ENCODE measurements at regions not wholly inside any gene's neighbourhood (a gene's known extent, or its start where the extent isn't known, plus 50 kb on each side); places are given as distances from the start of the nearest gene placed in this dataset.

DNA sequence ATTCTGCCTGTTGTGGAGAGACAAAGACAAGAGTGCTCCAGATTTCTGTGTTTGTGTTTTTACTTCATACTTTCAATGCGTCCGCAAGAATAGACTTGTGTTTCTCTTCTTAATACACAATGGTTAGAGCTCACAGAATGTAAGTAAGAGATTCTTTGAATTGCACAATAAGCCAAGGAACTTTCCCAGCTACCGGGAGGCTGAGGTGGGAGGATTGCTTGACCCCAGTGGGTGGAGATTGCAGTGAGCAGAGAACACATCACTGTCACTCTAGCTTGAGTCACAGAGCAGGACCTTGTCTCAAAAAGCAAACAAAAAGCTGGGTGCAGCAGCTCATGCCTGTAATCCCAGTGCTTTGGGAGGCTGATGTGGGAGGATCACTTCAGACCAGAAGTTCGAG is 250.7 kb upstream of the MYO3A start:
- H3K4me2 ChIP-seq: no peak overlapping the region
- H3K9me2 ChIP-seq (replicated peaks; ENCODE audit: insufficient read depth): no peaks in the 10 kb centered on the region
- H3K79me2 ChIP-seq: no peaks in the 10 kb centered on the region
- TF ChIP-seq EZH2phosphoT487 (IDR thresholded peaks at IDR 0.05; ENCODE audit: low read depth, severe bottlenecking, unreplicated experiment) (no peak), EZH2 (IDR thresholded peaks at IDR 0.05; ENCODE audit: borderline replicate concordance) (no peak)
- TF ChIP-seq, protein P1, sequence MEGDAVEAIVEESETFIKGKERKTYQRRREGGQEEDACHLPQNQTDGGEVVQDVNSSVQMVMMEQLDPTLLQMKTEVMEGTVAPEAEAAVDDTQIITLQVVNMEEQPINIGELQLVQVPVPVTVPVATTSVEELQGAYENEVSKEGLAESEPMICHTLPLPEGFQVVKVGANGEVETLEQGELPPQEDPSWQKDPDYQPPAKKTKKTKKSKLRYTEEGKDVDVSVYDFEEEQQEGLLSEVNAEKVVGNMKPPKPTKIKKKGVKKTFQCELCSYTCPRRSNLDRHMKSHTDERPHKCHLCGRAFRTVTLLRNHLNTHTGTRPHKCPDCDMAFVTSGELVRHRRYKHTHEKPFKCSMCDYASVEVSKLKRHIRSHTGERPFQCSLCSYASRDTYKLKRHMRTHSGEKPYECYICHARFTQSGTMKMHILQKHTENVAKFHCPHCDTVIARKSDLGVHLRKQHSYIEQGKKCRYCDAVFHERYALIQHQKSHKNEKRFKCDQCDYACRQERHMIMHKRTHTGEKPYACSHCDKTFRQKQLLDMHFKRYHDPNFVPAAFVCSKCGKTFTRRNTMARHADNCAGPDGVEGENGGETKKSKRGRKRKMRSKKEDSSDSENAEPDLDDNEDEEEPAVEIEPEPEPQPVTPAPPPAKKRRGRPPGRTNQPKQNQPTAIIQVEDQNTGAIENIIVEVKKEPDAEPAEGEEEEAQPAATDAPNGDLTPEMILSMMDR (IDR thresholded peaks at IDR 0.05; ENCODE audit: poor library complexity): no peak
- H4K20me1 ChIP-seq (ENCODE audit: insufficient read depth, poor library complexity, severe bottlenecking): no peaks in the 10 kb centered on the region
- no peaks in the 10 kb centered on the region for H3K36me3 ChIP-seq (replicated peaks; ENCODE audit: insufficient read depth, low read depth)
- no peaks in the 10 kb centered on the region for H3K27me3 ChIP-seq
- DNase-seq (ENCODE audit: low spot score): no peak
- WGBS (ENCODE audit: low lambda C conversion rate, missing lambda C conversion rate): 83% methylated on average over 4 of the region's 4 CpGs
- H3K27ac ChIP-seq: no peak overlapping the region
- H3K9me3 ChIP-seq (ENCODE audit: low read depth): no peaks in the 10 kb centered on the region
- H2AFZ ChIP-seq: no peak overlapping the region
- no peaks in the 10 kb centered on the region for H3K4me1 ChIP-seq (ENCODE audit: insufficient read depth)
- H3K4me3 ChIP-seq: no peak overlapping the region

- no peak for DNase-seq (ENCODE audit: low spot score)
- Histone ChIP-seq H3K27me3 (no peaks in the 10 kb centered on the region), H2AFZ (no peak overlapping the region), H4K20me1 (ENCODE audit: insufficient read depth, poor library complexity, severe bottlenecking) (no peaks in the 10 kb centered on the region), H3K4me1 (ENCODE audit: insufficient read depth) (no peaks in the 10 kb centered on the region), H3K9me2 (replicated peaks; ENCODE audit: insufficient read depth) (no peaks in the 10 kb centered on the region), H3K79me2 (no peaks in the 10 kb centered on the region), H3K4me3 (no peak overlapping the region), H3K36me3 (replicated peaks; ENCODE audit: insufficient read depth, low read depth) (no peaks in the 10 kb centered on the region), H3K4me2 (no peak overlapping the region), H3K9me3 (ENCODE audit: low read depth) (no peaks in the 10 kb centered on the region), H3K27ac (no peak overlapping the region)
- 43% methylated on average over 1 of the region's 1 CpG for WGBS (ENCODE audit: low lambda C conversion rate, missing lambda C conversion rate)
- TF ChIP-seq, protein P1 (IDR thresholded peaks at IDR 0.05; ENCODE audit: poor library complexity): no peak
- no peak for TF ChIP-seq EZH2 (IDR thresholded peaks at IDR 0.05; ENCODE audit: borderline replicate concordance)
- no peak for TF ChIP-seq EZH2phosphoT487 (IDR thresholded peaks at IDR 0.05; ENCODE audit: low read depth, severe bottlenecking, unreplicated experiment)
Measured at GRCh38 chr10:25687521-25687920, 246.5 kb upstream of the MYO3A start.

DNA sequence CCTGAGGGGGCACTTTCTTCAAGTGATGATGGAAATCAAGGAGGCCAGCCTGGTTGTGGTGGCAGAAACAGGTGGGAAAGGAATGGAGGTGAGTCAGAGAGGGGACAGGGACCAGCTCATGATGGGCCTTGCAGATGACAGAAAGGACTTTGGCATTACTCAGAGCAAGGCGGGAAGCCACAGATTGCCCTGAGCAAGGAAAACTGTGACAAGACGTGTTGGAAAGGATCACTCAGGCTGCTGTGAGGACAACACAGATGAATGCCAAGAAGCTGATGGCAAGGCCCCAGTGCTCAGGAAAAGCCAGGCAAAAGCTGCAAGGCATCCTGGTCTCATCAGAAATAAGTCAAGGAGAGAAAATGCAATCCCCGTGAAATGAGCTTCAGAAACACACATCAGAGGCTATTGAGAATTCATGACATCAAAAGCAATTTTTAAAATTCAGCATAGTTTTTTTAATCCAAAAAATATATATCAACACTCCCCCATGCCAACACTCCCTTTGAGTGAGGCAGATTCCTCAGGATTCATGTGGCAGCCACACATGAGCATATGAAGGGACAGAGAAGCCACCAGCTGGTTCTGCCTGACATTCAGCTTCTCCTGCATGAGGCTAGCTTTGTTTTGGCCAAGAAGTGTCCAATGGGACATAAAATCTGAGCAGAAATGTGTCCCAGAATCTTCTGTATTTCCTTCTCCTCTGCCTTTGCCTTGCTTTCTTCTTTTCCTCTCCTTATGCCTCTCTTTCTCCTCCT is 244.5 kb upstream of the MYO3A start:
- no peaks in the 10 kb centered on the region for H3K9me2 ChIP-seq (replicated peaks; ENCODE audit: insufficient read depth)
- no peaks in the 10 kb centered on the region for H3K79me2 ChIP-seq
- H3K4me3 ChIP-seq: no peak overlapping the region
- DNase-seq (ENCODE audit: low spot score): no peak
- H3K27ac ChIP-seq: no peak overlapping the region
- H3K4me2 ChIP-seq: no peak overlapping the region
- H3K36me3 ChIP-seq (replicated peaks; ENCODE audit: insufficient read depth, low read depth): no peaks in the 10 kb centered on the region
- H4K20me1 ChIP-seq (ENCODE audit: insufficient read depth, poor library complexity, severe bottlenecking): no peaks in the 10 kb centered on the region
- H3K27me3 ChIP-seq: no peaks in the 10 kb centered on the region
- WGBS (ENCODE audit: low lambda C conversion rate, missing lambda C conversion rate): 89% methylated on average over 3 of the region's 3 CpGs
- H3K9me3 ChIP-seq (ENCODE audit: low read depth): no peaks in the 10 kb centered on the region
- no peaks in the 10 kb centered on the region for H3K4me1 ChIP-seq (ENCODE audit: insufficient read depth)
- H2AFZ ChIP-seq: no peak overlapping the region
- no peak for TF ChIP-seq EZH2phosphoT487 (IDR thresholded peaks at IDR 0.05; ENCODE audit: low read depth, severe bottlenecking, unreplicated experiment)
- TF ChIP-seq, protein P1 (IDR thresholded peaks at IDR 0.05; ENCODE audit: poor library complexity): no peak
- TF ChIP-seq EZH2 (IDR thresholded peaks at IDR 0.05; ENCODE audit: borderline replicate concordance): no peak

Measured in hepatocyte (in vitro differentiated cells).